HepG2 (cell line): ENCODE measurements at regions not wholly inside any gene's neighbourhood (a gene's known extent, or its start where the extent isn't known, plus 50 kb on each side); places are given as distances from the start of the nearest gene placed in this dataset.

Experiments
- CCAR2 ChIP-seq: fragments of 200-400 bp; formaldehyde crosslinking; optimal IDR thresholded peaks from 2 replicates; pipeline ENCODE3; 2018; ENCODE audit warnings: low read depth, mild to moderate bottlenecking, low read length, moderate library complexity
- NFIB ChIP-seq: sonication (generic); formaldehyde crosslinking; IDR thresholded peaks from 2 replicates; pipeline ENCODE4 v1.9.0; 2021; ENCODE audit warnings: missing genetic modification reagents, mild to moderate bottlenecking, borderline replicate concordance
- SRSF1 ChIP-seq: fragments of 200-400 bp; formaldehyde crosslinking; optimal IDR thresholded peaks from 2 replicates; pipeline ENCODE3; 2017; ENCODE audit warnings: mild to moderate bottlenecking, low read depth, low read length, moderate library complexity
- TAF1 ChIP-seq: sonication (generic); formaldehyde crosslinking; IDR thresholded peaks from 2 replicates; pipeline ENCODE4 v1.4.0; 2020; ENCODE audit warnings: missing genetic modification reagents
- ZNF674 ChIP-seq: sonication (generic); formaldehyde crosslinking; IDR thresholded peaks from 2 replicates; pipeline ENCODE4 v1.5.0; 2020; ENCODE audit warnings: low read depth, mild to moderate bottlenecking, missing genetic modification reagents
- ZNF775 ChIP-seq: sonication (generic); formaldehyde crosslinking; IDR thresholded peaks from 2 replicates; pipeline ENCODE4 v1.4.0; 2020; ENCODE audit warnings: missing genetic modification reagents, mild to moderate bottlenecking, moderate library complexity, borderline replicate concordance
- TF ChIP-seq, protein P1 (sequence below): sonication (generic); formaldehyde crosslinking; IDR thresholded peaks from 2 replicates; pipeline ENCODE4 v1.5.1; 2020; ENCODE audit warnings: mild to moderate bottlenecking, missing genetic modification reagents, borderline replicate concordance
- TF ChIP-seq, protein P2 (sequence below), 2 experiments: sonication (generic) in 1 of 2; formaldehyde crosslinking in 1 of 2; IDR thresholded peaks; 2 replicates each; pipeline versions ENCODE4 v1.4.0 to v1.6.1; 2016 to 2020; ENCODE audit warnings: borderline replicate concordance in 1 of 2, low read depth in 1 of 2, mild to moderate bottlenecking in 1 of 2, missing genetic modification reagents in 1 of 2
- TF ChIP-seq, protein P3 (sequence below): sonication (generic); formaldehyde crosslinking; IDR thresholded peaks from 2 replicates; pipeline ENCODE4 v1.4.0; 2020; ENCODE audit warnings: missing genetic modification reagents, low read depth, mild to moderate bottlenecking, borderline replicate concordance

DNA sequence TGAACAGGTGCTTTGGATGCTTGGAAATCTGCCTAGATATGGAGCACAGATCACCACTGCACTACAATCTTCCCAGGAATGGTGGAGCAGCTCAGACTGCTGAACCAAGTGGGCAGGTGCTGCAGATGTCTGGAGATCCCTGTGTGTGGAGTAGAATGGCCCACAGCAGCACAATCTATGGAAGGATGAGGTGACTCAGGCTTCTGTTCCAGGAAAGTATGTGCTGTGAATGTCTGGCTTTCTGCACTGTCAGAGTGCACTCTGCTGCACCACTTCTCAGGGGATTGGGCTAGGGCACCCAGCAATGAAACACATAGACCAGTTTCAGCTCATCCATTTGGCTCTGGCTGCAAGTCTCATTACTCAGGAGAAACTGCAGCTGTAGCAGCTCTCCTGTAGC, 865.4 kb upstream of the NXPH2 start (continued):
- TF ChIP-seq, protein P1, sequence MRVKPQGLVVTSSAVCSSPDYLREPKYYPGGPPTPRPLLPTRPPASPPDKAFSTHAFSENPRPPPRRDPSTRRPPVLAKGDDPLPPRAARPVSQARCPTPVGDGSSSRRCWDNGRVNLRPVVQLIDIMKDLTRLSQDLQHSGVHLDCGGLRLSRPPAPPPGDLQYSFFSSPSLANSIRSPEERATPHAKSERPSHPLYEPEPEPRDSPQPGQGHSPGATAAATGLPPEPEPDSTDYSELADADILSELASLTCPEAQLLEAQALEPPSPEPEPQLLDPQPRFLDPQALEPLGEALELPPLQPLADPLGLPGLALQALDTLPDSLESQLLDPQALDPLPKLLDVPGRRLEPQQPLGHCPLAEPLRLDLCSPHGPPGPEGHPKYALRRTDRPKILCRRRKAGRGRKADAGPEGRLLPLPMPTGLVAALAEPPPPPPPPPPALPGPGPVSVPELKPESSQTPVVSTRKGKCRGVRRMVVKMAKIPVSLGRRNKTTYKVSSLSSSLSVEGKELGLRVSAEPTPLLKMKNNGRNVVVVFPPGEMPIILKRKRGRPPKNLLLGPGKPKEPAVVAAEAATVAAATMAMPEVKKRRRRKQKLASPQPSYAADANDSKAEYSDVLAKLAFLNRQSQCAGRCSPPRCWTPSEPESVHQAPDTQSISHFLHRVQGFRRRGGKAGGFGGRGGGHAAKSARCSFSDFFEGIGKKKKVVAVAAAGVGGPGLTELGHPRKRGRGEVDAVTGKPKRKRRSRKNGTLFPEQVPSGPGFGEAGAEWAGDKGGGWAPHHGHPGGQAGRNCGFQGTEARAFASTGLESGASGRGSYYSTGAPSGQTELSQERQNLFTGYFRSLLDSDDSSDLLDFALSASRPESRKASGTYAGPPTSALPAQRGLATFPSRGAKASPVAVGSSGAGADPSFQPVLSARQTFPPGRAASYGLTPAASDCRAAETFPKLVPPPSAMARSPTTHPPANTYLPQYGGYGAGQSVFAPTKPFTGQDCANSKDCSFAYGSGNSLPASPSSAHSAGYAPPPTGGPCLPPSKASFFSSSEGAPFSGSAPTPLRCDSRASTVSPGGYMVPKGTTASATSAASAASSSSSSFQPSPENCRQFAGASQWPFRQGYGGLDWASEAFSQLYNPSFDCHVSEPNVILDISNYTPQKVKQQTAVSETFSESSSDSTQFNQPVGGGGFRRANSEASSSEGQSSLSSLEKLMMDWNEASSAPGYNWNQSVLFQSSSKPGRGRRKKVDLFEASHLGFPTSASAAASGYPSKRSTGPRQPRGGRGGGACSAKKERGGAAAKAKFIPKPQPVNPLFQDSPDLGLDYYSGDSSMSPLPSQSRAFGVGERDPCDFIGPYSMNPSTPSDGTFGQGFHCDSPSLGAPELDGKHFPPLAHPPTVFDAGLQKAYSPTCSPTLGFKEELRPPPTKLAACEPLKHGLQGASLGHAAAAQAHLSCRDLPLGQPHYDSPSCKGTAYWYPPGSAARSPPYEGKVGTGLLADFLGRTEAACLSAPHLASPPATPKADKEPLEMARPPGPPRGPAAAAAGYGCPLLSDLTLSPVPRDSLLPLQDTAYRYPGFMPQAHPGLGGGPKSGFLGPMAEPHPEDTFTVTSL (CRISPR knock-in tag), result no peak
- TF ChIP-seq ZNF674, result no peak
- TF ChIP-seq ZNF775 (CRISPR knock-in tag), result no peak
- TF ChIP-seq, protein P2, sequence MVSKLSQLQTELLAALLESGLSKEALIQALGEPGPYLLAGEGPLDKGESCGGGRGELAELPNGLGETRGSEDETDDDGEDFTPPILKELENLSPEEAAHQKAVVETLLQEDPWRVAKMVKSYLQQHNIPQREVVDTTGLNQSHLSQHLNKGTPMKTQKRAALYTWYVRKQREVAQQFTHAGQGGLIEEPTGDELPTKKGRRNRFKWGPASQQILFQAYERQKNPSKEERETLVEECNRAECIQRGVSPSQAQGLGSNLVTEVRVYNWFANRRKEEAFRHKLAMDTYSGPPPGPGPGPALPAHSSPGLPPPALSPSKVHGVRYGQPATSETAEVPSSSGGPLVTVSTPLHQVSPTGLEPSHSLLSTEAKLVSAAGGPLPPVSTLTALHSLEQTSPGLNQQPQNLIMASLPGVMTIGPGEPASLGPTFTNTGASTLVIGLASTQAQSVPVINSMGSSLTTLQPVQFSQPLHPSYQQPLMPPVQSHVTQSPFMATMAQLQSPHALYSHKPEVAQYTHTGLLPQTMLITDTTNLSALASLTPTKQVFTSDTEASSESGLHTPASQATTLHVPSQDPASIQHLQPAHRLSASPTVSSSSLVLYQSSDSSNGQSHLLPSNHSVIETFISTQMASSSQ (IDR thresholded peaks at IDR 0.05; ENCODE audit: low read depth), result no peak
- TF ChIP-seq, protein P2 (CRISPR knock-in tag; IDR thresholded peaks at IDR 0.05; ENCODE audit: borderline replicate concordance), result no peak
- TF ChIP-seq NFIB, result no peak
- TF ChIP-seq, protein P3, sequence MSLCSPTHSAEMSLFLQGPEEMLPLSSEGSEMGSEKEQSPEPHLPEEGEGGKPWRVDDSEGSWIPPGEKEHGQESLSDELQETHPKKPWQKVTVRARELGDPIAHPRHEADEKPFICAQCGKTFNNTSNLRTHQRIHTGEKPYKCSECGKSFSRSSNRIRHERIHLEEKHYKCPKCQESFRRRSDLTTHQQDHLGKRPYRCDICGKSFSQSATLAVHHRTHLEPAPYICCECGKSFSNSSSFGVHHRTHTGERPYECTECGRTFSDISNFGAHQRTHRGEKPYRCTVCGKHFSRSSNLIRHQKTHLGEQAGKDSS (CRISPR knock-in tag), result no peak
- TF ChIP-seq SRSF1, result no peak
- TF ChIP-seq CCAR2, result no peak
- no peak for TF ChIP-seq TAF1 (CRISPR knock-in tag)
